Muscle layer of duodenum (tissue), 2 donors: ENCODE measurements at regions not wholly inside any gene's neighbourhood (a gene's known extent, or its start where the extent isn't known, plus 50 kb on each side); places are given as distances from the start of the nearest gene placed in this dataset.

ENCODE experiments used
- H3K27ac ChIP-seq: one replicate; pipeline ENCODE4 v1.7.0; 2013; ENCODE audit warnings: mild to moderate bottlenecking, low read length
- H3K27me3 ChIP-seq: one replicate; pipeline ENCODE4 v1.7.0; 2013; ENCODE audit warnings: low read depth, mild to moderate bottlenecking, control low read depth, low read length
- H3K36me3 ChIP-seq, 2 donors: one replicate each; pipeline ENCODE4 v1.7.0; 2013; ENCODE audit warnings: low read length in 2 of 2, control low read depth in 1 of 2, mild to moderate bottlenecking in 1 of 2; ENCODE audit not compliant: insufficient read depth in 2 of 2, control insufficient read depth in 1 of 2
- H3K4me1 ChIP-seq, 2 donors: one replicate each; pipeline ENCODE4 v1.7.0; 2013; ENCODE audit warnings: low read length in 2 of 2, mild to moderate bottlenecking in 2 of 2, control low read depth in 1 of 2, moderate library complexity in 1 of 2; ENCODE audit not compliant: insufficient read depth in 2 of 2, control insufficient read depth in 1 of 2
- H3K4me3 ChIP-seq, 2 donors: one replicate each; pipeline ENCODE4 v1.7.0; 2013; ENCODE audit warnings: low read length in 2 of 2, low read depth in 1 of 2, mild to moderate bottlenecking in 1 of 2
- H3K9me3 ChIP-seq, 2 donors: one replicate each; pipeline ENCODE4 v1.7.0; 2013; ENCODE audit warnings: low read length in 2 of 2, control low read depth in 1 of 2, mild to moderate bottlenecking in 1 of 2; ENCODE audit not compliant: control insufficient read depth in 1 of 2
- donor health status: healthy.

- H3K36me3 ChIP-seq = no peaks in the 10 kb centered on the region
- no peaks in the 10 kb centered on the region for H3K9me3 ChIP-seq
- H3K27me3 ChIP-seq = no peaks in the 10 kb centered on the region
- peaks cover 0 to 4% of the 10 kb centered on the region in 2 donors for H3K4me1 ChIP-seq
- no peak overlapping the region for H3K27ac ChIP-seq
- H3K4me3 ChIP-seq = no peak overlapping the region
Observed at GRCh38 chr6:126180585-126180984, 159.3 kb upstream of the CENPW start.

GRCh38 chr6:126181173-126181741, 158.7 kb upstream of the CENPW start:
- Histone ChIP-seq H3K9me3 (no peaks in the 10 kb centered on the region), H3K27ac (no peak overlapping the region), H3K4me1 (peaks cover 0 to 4% of the 10 kb centered on the region in 2 donors), H3K4me3 (no peak overlapping the region), H3K36me3 (no peaks in the 10 kb centered on the region), H3K27me3 (no peaks in the 10 kb centered on the region)

GRCh38 chr6:126181890-126182289, 158.0 kb upstream of the CENPW start:
- H3K4me1 ChIP-seq = peaks cover 0 to 4% of the 10 kb centered on the region in 2 donors
- no peak overlapping the region for H3K27ac ChIP-seq
- no peak overlapping the region for H3K4me3 ChIP-seq
- no peaks in the 10 kb centered on the region for H3K27me3 ChIP-seq
- H3K36me3 ChIP-seq = no peaks in the 10 kb centered on the region
- H3K9me3 ChIP-seq = no peaks in the 10 kb centered on the region

GRCh38 chr6:126182650-126183311, 157.1 kb upstream of the CENPW start:
- H3K4me1 ChIP-seq = peaks cover 0 to 4% of the 10 kb centered on the region in 2 donors
- H3K27me3 ChIP-seq = no peaks in the 10 kb centered on the region
- no peak overlapping the region for H3K4me3 ChIP-seq
- no peaks in the 10 kb centered on the region for H3K9me3 ChIP-seq
- H3K27ac ChIP-seq = no peak overlapping the region
- H3K36me3 ChIP-seq = no peaks in the 10 kb centered on the region

GRCh38 chr6:126185774-126186173, 154.1 kb upstream of the CENPW start:
- H3K4me3 ChIP-seq = no peak overlapping the region
- H3K36me3 ChIP-seq = no peaks in the 10 kb centered on the region
- peaks cover 0 to 4% of the 10 kb centered on the region in 2 donors for H3K4me1 ChIP-seq
- H3K9me3 ChIP-seq = no peaks in the 10 kb centered on the region
- no peaks in the 10 kb centered on the region for H3K27me3 ChIP-seq
- no peak overlapping the region for H3K27ac ChIP-seq

GRCh38 chr6:126188279-126188909, 151.5 kb upstream of the CENPW start:
- no peak overlapping the region for H3K4me3 ChIP-seq
- H3K27me3 ChIP-seq = no peaks in the 10 kb centered on the region
- no peaks in the 10 kb centered on the region for H3K36me3 ChIP-seq
- peaks cover 0 to 3% of the 10 kb centered on the region in 2 donors for H3K9me3 ChIP-seq
- H3K27ac ChIP-seq = no peak overlapping the region
- no peaks in the 10 kb centered on the region for H3K4me1 ChIP-seq

- Histone ChIP-seq H3K27me3 (no peaks in the 10 kb centered on the region), H3K27ac (no peak overlapping the region), H3K36me3 (no peaks in the 10 kb centered on the region), H3K4me3 (no peak overlapping the region), H3K4me1 (no peaks in the 10 kb centered on the region), H3K9me3 (peaks cover 0 to 3% of the 10 kb centered on the region in 2 donors)
Observed at GRCh38 chr6:126195625-126196236, 144.2 kb upstream of the CENPW start.

- H3K27me3 ChIP-seq = no peaks in the 10 kb centered on the region
- H3K9me3 ChIP-seq = no peaks in the 10 kb centered on the region
- no peak overlapping the region for H3K4me3 ChIP-seq
- H3K4me1 ChIP-seq = no peaks in the 10 kb centered on the region
- no peaks in the 10 kb centered on the region for H3K36me3 ChIP-seq
- no peak overlapping the region for H3K27ac ChIP-seq
Observed at GRCh38 chr6:126198631-126199030, 141.3 kb upstream of the CENPW start.

- no peaks in the 10 kb centered on the region for H3K36me3 ChIP-seq
- no peaks in the 10 kb centered on the region for H3K4me1 ChIP-seq
- H3K9me3 ChIP-seq = no peaks in the 10 kb centered on the region
- H3K27ac ChIP-seq = no peak overlapping the region
- H3K27me3 ChIP-seq = no peaks in the 10 kb centered on the region
- H3K4me3 ChIP-seq = no peak overlapping the region
Observed at GRCh38 chr6:126199466-126199865, 140.4 kb upstream of the CENPW start.

- no peaks in the 10 kb centered on the region for H3K9me3 ChIP-seq
- no peaks in the 10 kb centered on the region for H3K36me3 ChIP-seq
- H3K4me1 ChIP-seq = no peaks in the 10 kb centered on the region
- no peaks in the 10 kb centered on the region for H3K27me3 ChIP-seq
- no peak overlapping the region for H3K4me3 ChIP-seq
- H3K27ac ChIP-seq = no peak overlapping the region
Observed at GRCh38 chr6:126202707-126203106, 137.2 kb upstream of the CENPW start.

- H3K27me3 ChIP-seq = no peaks in the 10 kb centered on the region
- no peak overlapping the region for H3K27ac ChIP-seq
- no peak overlapping the region for H3K4me3 ChIP-seq
- H3K9me3 ChIP-seq = no peaks in the 10 kb centered on the region
- H3K4me1 ChIP-seq = no peaks in the 10 kb centered on the region
- H3K36me3 ChIP-seq = no peaks in the 10 kb centered on the region
Observed at GRCh38 chr6:126204126-126204525, 135.8 kb upstream of the CENPW start.
